PFSK-1 (cell line): ENCODE measurements at regions not wholly inside any gene's neighbourhood (a gene's known extent, or its start where the extent isn't known, plus 50 kb on each side); places are given as distances from the start of the nearest gene placed in this dataset.

Experiments used
- FOXP2 ChIP-seq: optimal IDR thresholded peaks from 2 replicates; pipeline ENCODE3; 2011; ENCODE audit warnings: borderline replicate concordance, control low read depth, inconsistent platforms; ENCODE audit not compliant: insufficient read depth; ENCODE audit errors: extremely low read length, extremely low read depth
- POLR2AphosphoS5 ChIP-seq: IDR thresholded peaks from 2 replicates; pipeline ENCODE4 v1.6.1; 2012; ENCODE audit warnings: low read depth, mild to moderate bottlenecking, control low read depth, low read length, moderate library complexity
- SIN3A ChIP-seq: IDR thresholded peaks from 2 replicates; pipeline ENCODE4 v1.6.1; 2012; ENCODE audit warnings: mild to moderate bottlenecking, low read length, moderate library complexity, borderline replicate concordance; ENCODE audit not compliant: insufficient read depth
- TAF1 ChIP-seq: IDR thresholded peaks from 2 replicates; pipeline ENCODE4 v1.6.1; 2012; ENCODE audit warnings: low read length, control low read depth, borderline replicate concordance; ENCODE audit not compliant: insufficient read depth
- TF ChIP-seq, protein P1 (sequence below), 2 experiments: IDR thresholded peaks; 2 replicates each; pipeline versions ENCODE4 v1.6.1 to v1.8.0; 2011 to 2012; ENCODE audit warnings: low read depth in 2 of 2, low read length in 2 of 2, control low read depth in 1 of 2, inconsistent platforms in 1 of 2, mild to moderate bottlenecking in 1 of 2, moderate library complexity in 1 of 2; ENCODE audit not compliant: insufficient read depth in 1 of 2

DNA sequence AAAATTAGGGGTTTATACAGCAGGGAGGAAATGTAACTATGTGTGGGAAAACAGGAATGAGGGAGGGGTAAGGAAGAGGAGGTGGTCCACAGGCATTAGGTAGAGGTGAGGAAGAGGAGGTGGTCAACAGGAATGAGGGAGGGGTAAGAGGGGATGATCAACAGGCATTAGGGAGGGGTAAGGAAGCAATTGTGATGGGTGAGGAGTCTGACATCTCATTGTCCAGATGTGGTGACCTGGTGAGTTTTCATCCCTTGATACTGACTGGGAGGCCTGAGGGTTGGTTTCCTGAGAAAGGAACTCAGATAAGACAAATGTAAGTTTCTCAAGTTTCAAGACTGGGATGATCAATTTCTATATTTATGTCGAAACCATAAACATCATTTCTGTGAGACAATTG, 206.2 kb upstream of the C16orf82 start:
- no peak for TF ChIP-seq TAF1
- TF ChIP-seq, protein P1, sequence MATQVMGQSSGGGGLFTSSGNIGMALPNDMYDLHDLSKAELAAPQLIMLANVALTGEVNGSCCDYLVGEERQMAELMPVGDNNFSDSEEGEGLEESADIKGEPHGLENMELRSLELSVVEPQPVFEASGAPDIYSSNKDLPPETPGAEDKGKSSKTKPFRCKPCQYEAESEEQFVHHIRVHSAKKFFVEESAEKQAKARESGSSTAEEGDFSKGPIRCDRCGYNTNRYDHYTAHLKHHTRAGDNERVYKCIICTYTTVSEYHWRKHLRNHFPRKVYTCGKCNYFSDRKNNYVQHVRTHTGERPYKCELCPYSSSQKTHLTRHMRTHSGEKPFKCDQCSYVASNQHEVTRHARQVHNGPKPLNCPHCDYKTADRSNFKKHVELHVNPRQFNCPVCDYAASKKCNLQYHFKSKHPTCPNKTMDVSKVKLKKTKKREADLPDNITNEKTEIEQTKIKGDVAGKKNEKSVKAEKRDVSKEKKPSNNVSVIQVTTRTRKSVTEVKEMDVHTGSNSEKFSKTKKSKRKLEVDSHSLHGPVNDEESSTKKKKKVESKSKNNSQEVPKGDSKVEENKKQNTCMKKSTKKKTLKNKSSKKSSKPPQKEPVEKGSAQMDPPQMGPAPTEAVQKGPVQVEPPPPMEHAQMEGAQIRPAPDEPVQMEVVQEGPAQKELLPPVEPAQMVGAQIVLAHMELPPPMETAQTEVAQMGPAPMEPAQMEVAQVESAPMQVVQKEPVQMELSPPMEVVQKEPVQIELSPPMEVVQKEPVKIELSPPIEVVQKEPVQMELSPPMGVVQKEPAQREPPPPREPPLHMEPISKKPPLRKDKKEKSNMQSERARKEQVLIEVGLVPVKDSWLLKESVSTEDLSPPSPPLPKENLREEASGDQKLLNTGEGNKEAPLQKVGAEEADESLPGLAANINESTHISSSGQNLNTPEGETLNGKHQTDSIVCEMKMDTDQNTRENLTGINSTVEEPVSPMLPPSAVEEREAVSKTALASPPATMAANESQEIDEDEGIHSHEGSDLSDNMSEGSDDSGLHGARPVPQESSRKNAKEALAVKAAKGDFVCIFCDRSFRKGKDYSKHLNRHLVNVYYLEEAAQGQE (IDR thresholded peaks at IDR 0.05; ENCODE audit: insufficient read depth in 1 of 2, low read depth in 2 of 2, low read length in 2 of 2), result no peak
- no peak for TF ChIP-seq SIN3A
- no peak for TF ChIP-seq POLR2AphosphoS5
- no peak for TF ChIP-seq FOXP2

DNA sequence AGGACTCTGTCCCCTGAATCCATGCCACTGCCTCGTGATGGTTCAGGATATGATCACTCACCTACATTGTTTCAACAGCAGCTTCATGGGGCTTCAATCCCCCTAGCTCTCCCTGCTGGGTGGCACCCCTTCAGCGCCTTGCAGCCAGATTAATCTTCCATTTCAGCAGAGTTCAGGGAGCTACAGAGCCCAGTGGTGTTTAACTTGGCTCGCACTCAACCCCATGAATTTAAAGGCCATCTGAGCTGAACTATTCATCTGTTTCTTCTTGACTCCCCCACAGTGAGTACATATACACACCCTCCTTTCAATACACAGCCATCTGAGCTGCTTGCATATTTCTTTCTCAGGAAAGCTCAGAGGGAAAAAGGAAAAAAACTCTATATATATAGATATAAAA, 202.8 kb upstream of the C16orf82 start:
- TF ChIP-seq POLR2AphosphoS5, result no peak
- TF ChIP-seq SIN3A, result no peak
- TF ChIP-seq, protein P1 (IDR thresholded peaks at IDR 0.05; ENCODE audit: insufficient read depth in 1 of 2, low read depth in 2 of 2, low read length in 2 of 2), result no peak
- no peak for TF ChIP-seq TAF1
- TF ChIP-seq FOXP2, result no peak

DNA sequence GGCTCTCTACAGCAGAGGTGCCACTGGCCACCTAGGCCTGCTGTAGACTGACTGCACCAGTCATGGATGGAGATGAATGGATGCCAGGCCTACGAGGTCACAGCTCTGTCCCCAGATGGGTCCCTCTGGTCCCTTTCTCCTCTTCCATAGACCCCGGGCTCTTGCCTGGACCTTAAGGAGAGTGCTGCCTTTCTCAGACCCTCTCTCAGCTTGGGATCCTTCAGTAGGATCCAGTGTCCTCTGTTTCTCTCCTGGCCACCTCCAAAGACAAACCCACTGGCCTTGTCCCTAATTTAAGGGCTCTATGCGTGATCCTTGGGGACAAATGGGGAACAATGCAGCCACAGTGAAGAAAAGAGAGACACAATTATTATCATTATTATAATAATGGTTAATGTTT, 189.3 kb upstream of the C16orf82 start:
- TF ChIP-seq, protein P1 (IDR thresholded peaks at IDR 0.05; ENCODE audit: insufficient read depth in 1 of 2, low read depth in 2 of 2, low read length in 2 of 2), result no peak
- TF ChIP-seq POLR2AphosphoS5 (no peak), FOXP2 (no peak), TAF1 (no peak), SIN3A (no peak)

DNA sequence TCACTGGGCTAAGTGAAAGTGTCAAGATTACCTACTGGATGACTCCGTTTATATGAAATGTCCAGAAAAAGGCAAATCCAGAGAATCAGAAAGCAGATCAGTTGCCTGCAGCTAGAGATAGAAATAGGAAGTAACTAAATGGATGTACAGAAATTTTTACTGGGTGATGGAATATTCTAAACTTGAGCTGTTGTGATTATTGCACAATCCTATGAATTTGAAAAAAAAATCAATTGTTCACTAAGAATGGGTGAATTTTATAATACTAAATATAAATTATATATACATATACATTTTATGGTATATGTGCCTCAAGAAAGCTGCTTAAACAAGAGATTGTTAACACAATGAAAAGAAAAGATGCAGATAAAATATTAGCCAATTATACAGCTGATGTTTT, 181.1 kb upstream of the C16orf82 start:
- TF ChIP-seq, protein P1 (IDR thresholded peaks at IDR 0.05; ENCODE audit: insufficient read depth in 1 of 2, low read depth in 2 of 2, low read length in 2 of 2), result no peak
- no peak for TF ChIP-seq TAF1
- no peak for TF ChIP-seq SIN3A
- TF ChIP-seq POLR2AphosphoS5, result no peak

DNA sequence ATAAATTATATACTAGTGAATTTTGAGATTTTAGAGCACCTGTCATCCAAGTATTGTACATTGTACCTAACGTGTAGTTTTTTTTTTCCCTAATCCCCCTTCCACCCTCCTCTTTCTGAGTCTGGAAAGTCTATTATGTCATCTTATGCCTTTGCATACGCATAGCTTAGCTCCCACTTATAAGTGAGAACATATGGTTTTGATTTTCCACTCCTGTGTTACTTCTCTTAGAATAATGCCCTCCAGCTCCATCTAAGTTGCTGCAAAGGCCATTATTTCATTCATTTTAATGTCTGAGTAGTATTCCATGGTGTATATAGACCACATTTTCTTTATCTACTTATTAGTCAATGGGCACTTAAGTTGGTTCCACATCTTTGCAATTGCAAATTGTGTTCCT, 177.0 kb upstream of the C16orf82 start:
- TF ChIP-seq POLR2AphosphoS5, result no peak
- no peak for TF ChIP-seq SIN3A
- TF ChIP-seq FOXP2, result no peak
- TF ChIP-seq, protein P1 (IDR thresholded peaks at IDR 0.05; ENCODE audit: insufficient read depth in 1 of 2, low read depth in 2 of 2, low read length in 2 of 2), result no peak
- no peak for TF ChIP-seq TAF1
